ENCODE measurements at regions not wholly inside any gene's neighbourhood (a gene's known extent, or its start where the extent isn't known, plus 50 kb on each side); places are given as distances from the start of the nearest gene placed in this dataset.

- H3K36me3 ChIP-seq (ENCODE audit: insufficient read depth, low read length) = no peaks in the 10 kb centered on the region
- no peaks in the 10 kb centered on the region for H3K9me3 ChIP-seq (ENCODE audit: low read length)
- no peak overlapping the region for H3K4me3 ChIP-seq (ENCODE audit: low read length)
These were observed 427.6 kb upstream of the MDFIC2 start for GRCh38 chr3:70740071-70740470.

GRCh38 chr3:70738291-70738681, 425.8 kb upstream of the MDFIC2 start:
- Histone ChIP-seq H2AFZ (ENCODE audit: low read depth, low read length) (no peak overlapping the region), H3K4me1 (ENCODE audit: insufficient read depth, low read length) (no peaks in the 10 kb centered on the region), H3K36me3 (ENCODE audit: insufficient read depth, low read length) (no peaks in the 10 kb centered on the region), H3K27me3 (ENCODE audit: insufficient read depth, low read length) (no peaks in the 10 kb centered on the region), H3K9me3 (ENCODE audit: low read length) (no peaks in the 10 kb centered on the region), H3K4me3 (ENCODE audit: low read length) (no peak overlapping the region)

More at GRCh38 chr3:70740071-70740470, 427.6 kb upstream of the MDFIC2 start:
- no peaks in the 10 kb centered on the region for H3K27me3 ChIP-seq (ENCODE audit: insufficient read depth, low read length)
- no peaks in the 10 kb centered on the region for H3K4me1 ChIP-seq (ENCODE audit: insufficient read depth, low read length)
- H2AFZ ChIP-seq (ENCODE audit: low read depth, low read length) = no peak overlapping the region

GRCh38 chr3:70737666-70738290, 425.3 kb upstream of the MDFIC2 start:
- H3K4me1 ChIP-seq (ENCODE audit: insufficient read depth, low read length) = no peaks in the 10 kb centered on the region
- no peaks in the 10 kb centered on the region for H3K27me3 ChIP-seq (ENCODE audit: insufficient read depth, low read length)
- H3K9me3 ChIP-seq (ENCODE audit: low read length) = no peaks in the 10 kb centered on the region
- no peak overlapping the region for H3K4me3 ChIP-seq (ENCODE audit: low read length)
- no peak overlapping the region for H2AFZ ChIP-seq (ENCODE audit: low read depth, low read length)
- no peaks in the 10 kb centered on the region for H3K36me3 ChIP-seq (ENCODE audit: insufficient read depth, low read length)

GRCh38 chr3:70736009-70736408, 423.6 kb upstream of the MDFIC2 start:
- Histone ChIP-seq H2AFZ (ENCODE audit: low read depth, low read length) (no peak overlapping the region), H3K4me1 (ENCODE audit: insufficient read depth, low read length) (no peaks in the 10 kb centered on the region), H3K9me3 (ENCODE audit: low read length) (no peaks in the 10 kb centered on the region), H3K4me3 (ENCODE audit: low read length) (no peak overlapping the region), H3K36me3 (ENCODE audit: insufficient read depth, low read length) (no peaks in the 10 kb centered on the region), H3K27me3 (ENCODE audit: insufficient read depth, low read length) (no peaks in the 10 kb centered on the region)

- H3K4me3 ChIP-seq (ENCODE audit: low read length) = no peak overlapping the region
- no peak overlapping the region for H2AFZ ChIP-seq (ENCODE audit: low read depth, low read length)
- H3K9me3 ChIP-seq (ENCODE audit: low read length) = no peaks in the 10 kb centered on the region
- H3K4me1 ChIP-seq (ENCODE audit: insufficient read depth, low read length) = no peaks in the 10 kb centered on the region
- no peaks in the 10 kb centered on the region for H3K27me3 ChIP-seq (ENCODE audit: insufficient read depth, low read length)
- no peaks in the 10 kb centered on the region for H3K36me3 ChIP-seq (ENCODE audit: insufficient read depth, low read length)
These were observed 422.3 kb upstream of the MDFIC2 start for GRCh38 chr3:70734756-70735155.

GRCh38 chr3:70731046-70731445, 418.6 kb upstream of the MDFIC2 start:
- no peaks in the 10 kb centered on the region for H3K27me3 ChIP-seq (ENCODE audit: insufficient read depth, low read length)
- peaks cover 11% of the 10 kb centered on the region for H3K4me1 ChIP-seq (ENCODE audit: insufficient read depth, low read length)
- no peak overlapping the region for H2AFZ ChIP-seq (ENCODE audit: low read depth, low read length)
- H3K36me3 ChIP-seq (ENCODE audit: insufficient read depth, low read length) = no peaks in the 10 kb centered on the region
- no peak overlapping the region for H3K4me3 ChIP-seq (ENCODE audit: low read length)
- no peaks in the 10 kb centered on the region for H3K9me3 ChIP-seq (ENCODE audit: low read length)

GRCh38 chr3:70729845-70730244, 417.4 kb upstream of the MDFIC2 start:
- no peaks in the 10 kb centered on the region for H3K9me3 ChIP-seq (ENCODE audit: low read length)
- no peaks in the 10 kb centered on the region for H3K27me3 ChIP-seq (ENCODE audit: insufficient read depth, low read length)
- no peak overlapping the region for H3K4me3 ChIP-seq (ENCODE audit: low read length)
- no peaks in the 10 kb centered on the region for H3K36me3 ChIP-seq (ENCODE audit: insufficient read depth, low read length)
- H2AFZ ChIP-seq (ENCODE audit: low read depth, low read length) = no peak overlapping the region
- H3K4me1 ChIP-seq (ENCODE audit: insufficient read depth, low read length) = peaks cover 13% of the 10 kb centered on the region

GRCh38 chr3:70728311-70728710, 415.9 kb upstream of the MDFIC2 start:
- H3K4me3 ChIP-seq (ENCODE audit: low read length) = no peak overlapping the region
- H2AFZ ChIP-seq (ENCODE audit: low read depth, low read length) = no peak overlapping the region
- H3K4me1 ChIP-seq (ENCODE audit: insufficient read depth, low read length) = peaks cover 13% of the 10 kb centered on the region
- H3K9me3 ChIP-seq (ENCODE audit: low read length) = no peaks in the 10 kb centered on the region
- H3K27me3 ChIP-seq (ENCODE audit: insufficient read depth, low read length) = no peaks in the 10 kb centered on the region
- H3K36me3 ChIP-seq (ENCODE audit: insufficient read depth, low read length) = no peaks in the 10 kb centered on the region

GRCh38 chr3:70726961-70727360, 414.5 kb upstream of the MDFIC2 start:
- H3K36me3 ChIP-seq (ENCODE audit: insufficient read depth, low read length) = no peaks in the 10 kb centered on the region
- H3K4me1 ChIP-seq (ENCODE audit: insufficient read depth, low read length) = peaks cover 13% of the 10 kb centered on the region
- H3K9me3 ChIP-seq (ENCODE audit: low read length) = no peaks in the 10 kb centered on the region
- no peaks in the 10 kb centered on the region for H3K27me3 ChIP-seq (ENCODE audit: insufficient read depth, low read length)
- H3K4me3 ChIP-seq (ENCODE audit: low read length) = no peak overlapping the region
- no peak overlapping the region for H2AFZ ChIP-seq (ENCODE audit: low read depth, low read length)

GRCh38 chr3:70726096-70726938, 413.9 kb upstream of the MDFIC2 start:
- no peak overlapping the region for H3K4me3 ChIP-seq (ENCODE audit: low read length)
- H3K9me3 ChIP-seq (ENCODE audit: low read length) = no peaks in the 10 kb centered on the region
- H2AFZ ChIP-seq (ENCODE audit: low read depth, low read length) = no peak overlapping the region
- no peaks in the 10 kb centered on the region for H3K27me3 ChIP-seq (ENCODE audit: insufficient read depth, low read length)
- peaks cover 13% of the 10 kb centered on the region for H3K4me1 ChIP-seq (ENCODE audit: insufficient read depth, low read length)
- no peaks in the 10 kb centered on the region for H3K36me3 ChIP-seq (ENCODE audit: insufficient read depth, low read length)

GRCh38 chr3:70722018-70722417, 409.6 kb upstream of the MDFIC2 start:
- no peak overlapping the region for H2AFZ ChIP-seq (ENCODE audit: low read depth, low read length)
- no peak overlapping the region for H3K4me3 ChIP-seq (ENCODE audit: low read length)
- H3K27me3 ChIP-seq (ENCODE audit: insufficient read depth, low read length) = no peaks in the 10 kb centered on the region

GRCh38 chr3:70716832-70717231, 404.4 kb upstream of the MDFIC2 start:
- H3K4me1 ChIP-seq (ENCODE audit: insufficient read depth, low read length) = no peaks in the 10 kb centered on the region
- H3K36me3 ChIP-seq (ENCODE audit: insufficient read depth, low read length) = no peaks in the 10 kb centered on the region
- peaks cover 11% of the 10 kb centered on the region for H3K9me3 ChIP-seq (ENCODE audit: low read length)
- H3K27me3 ChIP-seq (ENCODE audit: insufficient read depth, low read length) = no peaks in the 10 kb centered on the region
- no peak overlapping the region for H2AFZ ChIP-seq (ENCODE audit: low read depth, low read length)
- no peak overlapping the region for H3K4me3 ChIP-seq (ENCODE audit: low read length)

More at GRCh38 chr3:70722018-70722417, 409.6 kb upstream of the MDFIC2 start:
- H3K4me1 ChIP-seq (ENCODE audit: insufficient read depth, low read length) = peaks cover 9% of the 10 kb centered on the region
- no peaks in the 10 kb centered on the region for H3K9me3 ChIP-seq (ENCODE audit: low read length)
- H3K36me3 ChIP-seq (ENCODE audit: insufficient read depth, low read length) = no peaks in the 10 kb centered on the region

- peaks cover 11% of the 10 kb centered on the region for H3K9me3 ChIP-seq (ENCODE audit: low read length)
- no peaks in the 10 kb centered on the region for H3K36me3 ChIP-seq (ENCODE audit: insufficient read depth, low read length)
- no peak overlapping the region for H2AFZ ChIP-seq (ENCODE audit: low read depth, low read length)
- no peaks in the 10 kb centered on the region for H3K4me1 ChIP-seq (ENCODE audit: insufficient read depth, low read length)
- H3K27me3 ChIP-seq (ENCODE audit: insufficient read depth, low read length) = no peaks in the 10 kb centered on the region
- no peak overlapping the region for H3K4me3 ChIP-seq (ENCODE audit: low read length)
These were observed 400.1 kb upstream of the MDFIC2 start for GRCh38 chr3:70712449-70713082.

All from neuron (in vitro differentiated cells).